M059J (cell line): ENCODE measurements at regions not wholly inside any gene's neighbourhood (a gene's known extent, or its start where the extent isn't known, plus 50 kb on each side); places are given as distances from the start of the nearest gene placed in this dataset.
"Not testable (repeated sequence)": the region's sequence is repeated elsewhere in the genome, so short reads cannot be mapped to it uniquely, and the experiment has no call there.

Experiments used
- DNase-seq: peaks from one replicate; pipeline ENCODE4 v3.0.0-alpha.2; 2012; ENCODE audit warnings: low read depth

- peak; percentile 41 for DNase-seq
Observed at GRCh38 chr5:82426464-82427154, 148.5 kb upstream of the RPS23 start.

GRCh38 chr5:82425591-82425990, 147.4 kb upstream of the RPS23 start:
- DNase-seq: no peak

- DNase-seq: no peak
Observed at GRCh38 chr5:82424211-82424610, 146.1 kb upstream of the RPS23 start.

- DNase-seq: no peak
Observed at GRCh38 chr5:82422751-82423181, 144.6 kb upstream of the RPS23 start.

GRCh38 chr5:82422001-82422740, 144.0 kb upstream of the RPS23 start:
- DNase-seq: no peak

- peak; percentile 93 for DNase-seq
Observed at GRCh38 chr5:82421119-82421518, 143.0 kb upstream of the RPS23 start.

GRCh38 chr5:82420524-82420923, 142.4 kb upstream of the RPS23 start:
- DNase-seq: not testable (repeated sequence)

GRCh38 chr5:82419559-82420332, 141.6 kb upstream of the RPS23 start:
- no peak for DNase-seq

GRCh38 chr5:82418608-82418950, 140.4 kb upstream of the RPS23 start:
- no peak for DNase-seq

GRCh38 chr5:82417776-82418607, 139.8 kb upstream of the RPS23 start:
- DNase-seq: no peak

- DNase-seq: no peak
Observed at GRCh38 chr5:82416512-82416911, 138.4 kb upstream of the RPS23 start.

- DNase-seq: no peak
Observed at GRCh38 chr5:82414041-82414388, 135.9 kb upstream of the RPS23 start.

- DNase-seq: peak; percentile 95
Observed at GRCh38 chr5:82413302-82414040, 135.3 kb upstream of the RPS23 start.

GRCh38 chr5:82408033-82408432, 129.9 kb upstream of the RPS23 start:
- no peak for DNase-seq

- DNase-seq: peak; percentile 100
Observed at GRCh38 chr5:82406205-82406773, 128.1 kb upstream of the RPS23 start.

GRCh38 chr5:82405618-82406204, 127.6 kb upstream of the RPS23 start:
- DNase-seq: peak; percentile 99

GRCh38 chr5:82405161-82405560, 127.0 kb upstream of the RPS23 start:
- DNase-seq: peak; percentile 88

GRCh38 chr5:82404382-82404945, 126.3 kb upstream of the RPS23 start:
- DNase-seq: no peak

GRCh38 chr5:82403724-82404123, 125.6 kb upstream of the RPS23 start:
- DNase-seq: no peak

GRCh38 chr5:82403026-82403425, 124.9 kb upstream of the RPS23 start:
- no peak for DNase-seq
